ENCODE measurements at regions not wholly inside any gene's neighbourhood (a gene's known extent, or its start where the extent isn't known, plus 50 kb on each side); places are given as distances from the start of the nearest gene placed in this dataset.
A peak's percentile ranks its signal among the peaks of the same experiment; 100 is the strongest.
"Not testable (repeated sequence)": the region's sequence is repeated elsewhere in the genome, so short reads cannot be mapped to it uniquely, and the experiment has no call there.

DNA sequence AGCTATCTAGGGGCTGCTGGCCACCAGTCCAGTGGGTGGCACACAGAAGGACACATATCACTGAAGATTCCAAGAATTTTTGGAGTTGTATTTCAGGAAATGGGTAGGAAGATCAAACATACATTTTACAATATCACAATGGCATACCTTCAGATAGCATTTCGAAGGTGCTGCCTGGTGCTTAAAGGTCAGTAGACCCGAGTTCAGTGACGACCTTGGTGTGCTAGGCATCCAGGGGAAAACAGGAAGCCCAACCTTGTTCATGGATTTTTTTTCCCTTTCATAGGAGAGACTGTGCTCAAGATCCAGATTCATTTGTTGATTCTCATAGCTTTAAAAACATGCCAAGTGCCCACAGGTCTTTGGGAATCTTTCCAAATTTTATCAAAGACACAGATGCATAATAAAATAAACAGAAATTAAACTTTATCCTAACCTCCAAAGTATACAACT, 51.0 kb upstream of the RCBTB2 start:
- DNase-seq, result no peak

DNA sequence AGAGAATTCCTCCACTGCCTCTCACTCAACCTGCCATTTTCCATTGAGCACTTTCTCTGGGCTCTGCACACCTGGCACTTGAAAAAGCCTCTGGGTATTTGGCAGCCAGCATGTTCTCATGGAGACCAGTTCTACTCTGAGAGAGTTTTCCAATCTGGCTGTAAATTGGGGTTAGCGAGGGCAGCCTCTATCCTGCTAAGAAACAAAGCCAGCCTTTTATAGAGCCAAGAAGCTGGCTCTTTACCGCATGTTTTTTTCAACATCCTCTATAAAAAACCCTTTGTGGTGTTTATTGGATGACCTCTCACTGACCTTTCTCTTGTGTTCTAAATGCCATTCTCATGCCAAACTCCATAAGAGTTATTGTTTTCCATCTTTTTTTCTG, 52.6 kb upstream of the RCBTB2 start:
- DNase-seq, result no peak

DNA sequence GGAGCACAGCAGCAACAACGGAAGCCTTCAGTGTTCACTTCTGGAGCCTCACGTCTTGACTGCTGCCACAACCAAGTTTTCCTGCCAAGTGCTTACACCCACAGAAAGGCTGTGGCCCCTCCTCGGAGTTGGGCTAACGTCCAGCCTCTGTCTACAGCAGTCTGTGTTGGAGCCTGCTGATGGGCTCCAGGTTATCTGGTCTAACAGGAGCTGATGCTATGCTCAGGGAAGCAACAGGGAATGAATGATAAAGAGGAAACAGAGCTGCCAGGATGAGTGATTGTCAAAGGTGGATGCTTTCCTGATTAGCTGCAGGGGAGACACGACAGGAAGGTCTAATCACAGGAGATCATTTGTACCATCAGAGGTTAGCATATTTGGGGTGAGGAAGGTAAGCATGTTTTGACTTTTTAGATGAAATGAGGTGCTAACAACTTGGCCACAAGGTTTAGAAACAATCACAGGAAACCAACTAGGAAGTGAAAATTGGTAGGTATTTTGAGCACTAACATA, 53.8 kb upstream of the RCBTB2 start:
- DNase-seq, result no peak

DNA sequence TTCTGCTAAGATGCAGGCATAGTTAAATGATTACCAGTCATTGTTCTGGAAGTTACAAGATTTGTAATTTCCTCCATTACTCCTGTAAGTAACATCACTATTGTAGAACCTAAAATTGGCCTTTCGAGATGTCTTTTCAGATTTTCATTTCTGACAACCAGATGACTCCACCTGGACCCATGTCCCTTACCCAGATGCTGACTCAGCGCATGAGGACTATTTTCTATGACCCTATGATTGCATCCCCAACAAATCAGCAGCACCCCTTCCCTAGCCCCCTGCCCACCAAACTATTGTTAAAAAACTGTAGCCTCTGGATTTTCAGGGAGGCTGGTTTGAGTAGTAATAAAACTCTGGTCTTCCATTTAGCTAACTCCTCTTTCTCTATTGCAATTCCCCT, 55.2 kb upstream of the RCBTB2 start:
- DNase-seq, result no peak

DNA sequence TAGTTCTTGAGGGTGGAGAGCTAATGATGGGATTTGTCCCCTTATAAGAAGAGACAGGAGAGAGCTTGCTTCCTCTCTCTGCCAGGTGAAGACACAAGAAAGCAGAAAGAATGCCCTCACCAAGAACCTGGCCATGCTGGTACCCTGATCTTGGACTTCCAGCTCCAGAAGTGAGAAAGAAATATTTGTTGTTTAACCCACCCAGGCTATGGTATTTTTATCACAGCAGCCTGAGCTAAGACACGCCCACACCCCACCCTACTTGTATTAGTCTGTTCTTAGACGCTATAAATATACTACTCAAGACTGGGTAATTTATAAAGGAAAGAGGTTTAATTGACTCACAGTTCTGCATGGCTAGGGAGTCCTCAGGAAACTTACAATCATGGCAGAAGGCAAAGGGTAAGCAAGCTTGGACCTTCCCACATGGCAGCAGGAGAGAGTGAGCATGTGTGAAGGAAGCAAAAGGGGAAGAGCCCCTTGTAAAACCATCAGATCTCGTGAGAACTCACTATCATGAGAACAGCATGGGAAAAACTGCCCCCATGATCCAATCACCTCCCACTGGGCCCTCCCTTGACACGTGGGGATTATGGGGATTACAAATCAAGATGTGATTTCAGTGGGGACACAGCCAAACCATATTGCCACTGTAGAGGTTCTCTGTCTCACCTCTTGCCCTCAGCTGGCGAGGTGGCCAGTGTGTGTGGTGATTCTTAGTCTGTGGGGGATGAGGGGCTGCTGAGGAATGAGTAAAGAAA, 57.4 kb upstream of the RCBTB2 start:
- peak; percentile 62 for DNase-seq

DNA sequence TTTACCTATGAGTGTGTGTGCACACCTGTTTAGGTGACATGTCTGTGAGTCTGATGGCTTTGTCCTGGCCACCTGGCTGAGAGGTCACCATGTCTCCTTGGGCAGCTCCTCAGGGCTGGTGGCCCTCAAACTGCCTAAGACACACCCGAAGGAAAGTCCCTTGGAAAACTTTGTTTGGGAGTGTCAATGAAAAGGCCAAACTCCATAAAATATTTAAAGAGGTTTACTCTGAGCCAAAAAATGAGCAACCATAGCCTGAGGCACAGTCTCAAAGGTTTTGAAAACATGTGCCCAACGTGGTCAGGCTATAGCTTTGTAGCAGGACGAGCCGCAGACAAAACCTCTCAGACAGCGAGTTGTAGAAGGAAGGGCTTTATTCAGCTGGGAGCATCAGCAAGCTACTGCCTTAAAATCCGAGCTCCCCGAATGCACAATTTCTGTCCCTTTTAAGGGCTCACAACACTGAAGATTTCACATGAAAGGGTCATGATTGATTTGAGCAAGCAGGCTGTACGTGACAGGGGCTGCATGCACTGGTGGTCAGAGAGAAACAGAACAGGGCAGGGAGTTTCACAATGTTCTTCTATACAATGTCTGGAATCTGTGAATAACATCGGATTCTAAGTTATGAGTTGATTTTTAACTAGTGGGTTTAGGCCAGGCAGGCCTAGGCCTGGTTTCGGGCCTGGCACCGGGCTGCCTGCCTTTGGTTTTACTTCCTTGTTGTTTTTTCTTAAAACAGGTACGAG, 58.4 kb upstream of the RCBTB2 start:
- DNase-seq, result not testable (repeated sequence)

DNA sequence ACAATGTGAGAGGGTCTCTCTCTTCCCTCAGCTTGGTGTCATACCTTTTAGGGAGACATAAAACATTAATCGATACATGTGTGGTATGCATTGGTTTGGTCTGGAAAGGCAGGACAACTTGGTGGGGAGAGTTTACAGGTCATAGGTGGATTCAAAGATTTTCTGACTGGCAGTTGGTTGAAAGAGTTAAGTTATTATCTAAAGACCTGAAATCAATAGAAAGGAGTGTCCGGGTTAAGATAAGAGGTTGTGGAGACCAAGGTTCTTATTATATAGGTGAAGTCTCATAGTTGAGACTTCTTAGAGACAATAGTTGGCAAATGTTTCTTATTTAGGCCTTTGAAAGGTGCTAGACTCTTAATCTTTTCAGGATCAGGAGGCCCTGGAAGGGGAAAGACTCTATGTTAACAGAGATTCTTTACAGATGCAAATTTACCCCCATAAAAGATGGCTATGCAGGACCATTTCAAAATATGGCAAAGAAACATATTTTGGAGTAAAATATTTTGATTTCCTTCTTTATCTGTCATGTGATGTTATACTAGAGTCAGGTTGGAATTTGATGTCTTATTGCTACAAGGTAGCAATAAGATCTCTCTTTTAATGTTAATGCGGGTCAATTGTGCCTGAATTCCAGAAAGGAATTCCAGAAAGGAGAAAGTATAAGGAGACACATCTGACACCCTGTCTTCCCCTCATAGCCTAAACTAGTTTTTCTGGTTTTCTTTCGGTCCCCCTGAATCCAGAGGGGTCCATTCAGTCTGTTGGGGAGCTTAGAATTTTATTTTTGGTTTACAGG, 59.2 kb upstream of the RCBTB2 start:
- DNase-seq, result no peak

DNA sequence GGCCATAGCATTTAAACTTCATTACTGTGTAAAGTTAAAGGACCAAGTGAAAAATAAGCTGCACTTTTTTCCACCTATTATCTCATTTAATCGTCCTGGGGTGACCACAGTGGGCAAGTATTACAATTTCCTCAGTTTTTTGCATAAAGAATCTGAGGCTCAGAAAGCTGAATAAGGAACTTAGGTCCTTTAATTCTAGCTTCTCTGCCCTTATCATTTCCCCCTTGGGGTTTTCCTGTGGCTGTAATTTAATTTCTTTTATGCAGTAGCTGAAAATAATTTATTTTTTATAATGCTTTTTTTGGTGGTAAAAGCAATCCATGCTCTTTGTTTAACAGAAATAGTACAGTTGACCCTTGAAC, 59.8 kb upstream of the RCBTB2 start:
- DNase-seq, result no peak

DNA sequence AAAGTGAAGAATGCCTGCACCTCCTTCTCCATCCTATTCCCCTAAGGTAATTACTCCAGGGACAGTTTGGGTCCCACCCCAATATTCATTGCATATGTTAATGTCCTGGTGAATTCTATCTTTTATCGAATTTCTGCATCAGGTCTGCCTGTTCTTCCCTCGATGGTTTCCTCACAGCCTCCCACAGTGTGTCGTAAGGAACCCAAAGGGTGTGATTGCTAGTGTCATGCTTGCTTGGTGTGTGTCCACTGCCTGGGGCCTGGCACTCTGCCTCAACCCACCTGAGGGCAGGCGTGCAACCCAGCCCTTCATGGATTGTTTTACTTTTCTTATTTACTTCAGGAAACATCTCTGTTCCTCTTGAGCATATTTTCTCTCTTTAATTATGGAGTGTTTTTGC, 60.2 kb upstream of the CYSLTR2 start:
- no peak for DNase-seq

DNA sequence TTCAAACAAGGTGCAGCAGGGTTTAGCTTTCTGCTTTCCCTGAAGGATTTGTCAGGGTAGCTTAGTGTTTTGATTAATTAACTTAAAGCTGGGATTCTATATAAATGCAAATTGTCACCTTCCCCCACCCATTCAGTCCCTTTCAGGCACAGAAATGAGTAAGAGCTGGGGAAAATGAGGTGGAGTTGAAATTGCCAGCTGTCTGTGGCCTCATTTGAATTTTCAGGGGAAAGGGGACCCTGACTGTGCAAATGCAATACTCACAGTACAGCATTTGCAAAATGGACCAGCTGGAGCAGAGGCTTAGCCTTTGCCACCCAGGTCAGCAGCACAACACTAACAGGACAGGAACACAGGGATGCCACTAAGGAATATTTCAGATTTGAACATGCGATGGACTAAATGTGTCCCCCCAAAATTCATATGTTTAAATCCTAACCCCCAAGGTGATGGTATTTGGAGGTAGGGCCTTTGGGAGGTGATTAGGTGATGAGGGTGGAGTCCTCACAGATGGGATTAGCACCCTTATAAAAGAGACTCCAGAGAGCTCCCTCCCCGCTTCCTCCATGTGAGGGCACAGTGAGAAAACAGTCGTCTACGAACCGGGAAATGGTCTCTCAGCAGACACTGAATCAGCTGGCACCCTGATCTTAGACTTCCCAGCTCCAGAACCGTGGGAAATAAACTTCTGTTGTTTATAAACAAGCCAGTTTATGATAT, 59.5 kb upstream of the CYSLTR2 start:
- DNase-seq, result peak; percentile 94

DNA sequence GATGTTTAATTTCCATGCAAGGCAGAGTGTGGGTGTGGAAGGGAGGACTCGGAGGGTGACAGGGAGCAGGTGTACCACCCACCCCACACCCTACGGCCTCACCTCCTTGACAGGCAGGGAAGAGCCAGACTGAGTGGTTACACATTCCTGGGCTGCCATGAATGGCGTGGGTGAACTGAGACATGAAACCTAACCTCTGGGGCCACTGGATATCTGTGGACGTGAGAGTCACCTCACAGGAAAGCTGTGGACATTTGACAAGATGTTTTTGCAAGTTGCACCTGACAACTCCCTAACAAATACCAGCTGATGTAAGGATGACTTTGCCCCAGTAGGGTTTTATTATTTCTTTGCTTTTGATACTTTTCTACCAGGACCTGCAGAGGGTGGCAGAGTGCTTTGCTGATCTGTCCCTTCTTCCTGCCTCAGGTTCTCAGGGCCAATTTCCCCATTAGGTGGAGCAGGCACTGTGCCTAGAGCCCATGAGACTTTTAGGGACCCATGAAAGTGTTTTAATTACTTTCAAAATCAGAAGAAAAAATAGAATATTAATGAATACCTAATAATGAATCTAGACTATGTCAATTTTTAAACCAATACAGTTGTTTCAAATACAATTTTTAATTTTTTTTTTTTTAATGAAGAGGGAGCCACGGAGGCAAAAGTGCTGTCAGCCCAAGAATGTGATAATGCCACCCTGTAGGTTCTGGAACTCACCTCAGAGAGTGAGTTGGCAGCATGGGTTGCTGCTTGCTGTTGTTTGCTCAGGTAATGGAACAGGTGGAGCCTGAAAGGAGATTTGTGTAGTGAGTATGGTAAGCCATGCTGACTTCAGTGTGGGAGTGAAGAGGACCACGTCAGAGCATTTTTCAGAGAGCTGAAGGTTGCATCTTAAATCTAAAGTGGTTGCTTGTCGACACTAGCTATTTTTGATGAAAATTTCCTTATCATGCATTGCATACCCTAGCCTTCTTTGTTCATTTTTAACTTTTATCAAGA, 58.0 kb upstream of the CYSLTR2 start:
- DNase-seq, result peak; percentile 91

DNA sequence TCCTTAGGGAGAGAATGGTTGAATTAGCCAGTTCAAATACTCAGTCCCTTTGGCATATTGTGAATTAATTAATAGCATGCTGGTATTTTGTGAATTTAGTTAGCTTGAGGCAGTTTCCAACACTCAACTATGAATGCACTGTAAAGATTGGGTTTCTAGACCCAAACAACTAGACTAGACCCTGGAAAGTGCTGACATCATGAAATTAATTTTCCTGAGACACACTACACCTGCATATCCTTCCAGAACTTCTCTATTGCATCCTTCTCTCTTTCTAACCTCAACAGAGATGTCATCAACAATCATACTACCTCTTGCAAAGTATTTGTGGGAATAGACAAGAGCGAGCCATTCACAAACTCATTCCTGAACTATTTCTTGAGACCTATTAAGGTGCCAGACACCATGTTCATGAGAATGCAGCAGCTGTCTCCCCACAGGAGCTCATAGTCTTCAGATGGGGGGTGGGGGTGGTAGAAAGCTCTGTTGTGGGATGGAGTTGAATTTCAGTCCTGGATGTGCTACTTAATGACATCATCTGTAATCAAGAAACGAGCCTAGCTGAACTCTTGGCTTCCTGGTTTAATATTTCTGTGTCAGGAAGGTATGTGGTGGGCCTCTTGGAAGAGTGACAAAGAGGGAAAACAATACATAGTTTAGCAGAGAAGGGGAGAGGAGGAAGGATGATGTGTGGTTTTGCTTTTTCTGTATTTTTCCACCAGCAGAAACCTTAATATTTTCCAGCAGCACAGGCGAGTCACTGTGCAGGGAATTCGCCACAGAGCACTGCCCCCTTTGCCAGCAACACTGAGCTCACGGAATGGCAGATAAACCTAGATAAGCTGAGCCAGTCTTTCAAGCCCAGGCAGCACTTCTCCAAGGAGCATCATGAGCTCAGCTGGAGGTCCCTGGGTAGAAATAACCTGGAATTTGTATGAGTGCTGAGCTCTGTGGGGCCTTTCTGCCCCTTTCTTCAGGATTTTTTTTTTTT, 53.1 kb upstream of the CYSLTR2 start:
- no peak for DNase-seq

DNA sequence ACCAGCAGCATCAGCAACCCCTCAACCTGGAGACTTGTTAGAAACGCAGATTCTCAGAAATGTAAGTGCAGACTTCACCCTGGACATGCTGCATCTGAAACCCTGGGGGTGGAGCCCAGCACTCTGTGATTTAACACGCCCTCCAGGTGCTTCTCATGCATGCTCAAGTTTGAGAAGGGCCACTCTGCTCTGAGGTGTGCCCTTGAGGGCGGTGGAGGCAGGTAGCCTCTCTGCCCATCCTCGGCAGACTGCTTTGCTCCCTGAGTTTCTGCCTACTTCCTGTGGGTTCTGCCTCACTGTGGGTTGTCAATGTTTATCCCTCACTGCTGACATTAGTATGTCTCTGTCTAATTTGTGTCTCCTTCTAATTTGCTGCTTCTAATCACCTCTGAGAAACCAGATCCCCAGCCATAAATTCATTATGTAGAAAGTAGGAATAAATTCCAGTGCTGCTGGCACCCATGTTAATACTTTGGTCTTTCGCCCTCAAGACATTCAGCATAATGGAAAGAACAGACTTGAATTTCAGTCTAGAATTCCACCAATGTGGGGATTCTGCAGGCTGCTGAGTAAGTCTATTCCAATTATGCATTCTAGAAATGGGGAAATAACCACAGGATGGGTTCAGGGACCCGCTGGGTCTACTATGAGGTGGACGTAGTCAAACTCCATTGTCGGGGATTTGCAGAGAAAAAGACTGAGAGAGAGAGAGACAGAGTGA, 51.3 kb upstream of the CYSLTR2 start:
- no peak for DNase-seq

DNA sequence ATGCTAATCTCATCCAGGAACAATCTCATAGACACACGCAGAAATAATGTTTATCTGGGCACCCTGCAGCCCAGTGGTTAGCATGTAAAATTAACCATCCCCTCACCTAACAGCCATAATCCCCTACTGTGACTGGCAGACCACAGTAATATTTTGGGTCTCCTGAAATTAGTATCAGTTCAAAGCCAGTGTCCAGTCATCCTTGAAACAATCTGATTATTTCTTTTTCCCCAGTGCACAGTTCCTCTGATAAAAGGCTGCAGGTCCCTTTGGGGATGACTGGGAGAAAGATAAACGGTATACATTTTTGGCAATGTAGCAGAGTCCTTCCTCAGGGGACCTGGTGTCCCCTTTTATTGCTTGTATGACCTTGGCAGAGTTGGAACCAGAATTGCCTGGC, 50.4 kb upstream of the CYSLTR2 start:
- DNase-seq, result no peak

All from NCI-H82 (cell line).